K562 (cell line): ENCODE measurements at regions not wholly inside any gene's neighbourhood (a gene's known extent, or its start where the extent isn't known, plus 50 kb on each side); places are given as distances from the start of the nearest gene placed in this dataset.
A peak's percentile ranks its signal among the peaks of the same experiment; 100 is the strongest.

Experiments
- CAMTA2 ChIP-seq: fragments of 250-450 bp; sonication (Bioruptor Pico); conservative IDR thresholded peaks from 2 replicates; pipeline ENCODE4 v1.5.1; 2022
- CHD2 ChIP-seq: IDR thresholded peaks from 2 replicates; pipeline ENCODE4 v1.6.1; 2011; ENCODE audit warnings: low read depth, low read length
- CSDE1 ChIP-seq, 2 experiments: fragments of 450-650 bp; IDR thresholded peaks; 2 replicates each; pipeline ENCODE4 v1.6.1; 2016; ENCODE audit warnings: mild to moderate bottlenecking in 1 of 2
- DDX20 ChIP-seq: fragments of 450-650 bp; IDR thresholded peaks from 2 replicates; pipeline ENCODE4 v1.6.1; 2016; ENCODE audit warnings: missing genetic modification characterization, low read depth, mild to moderate bottlenecking, missing compliant biosample characterization, moderate library complexity
- DMBX1 ChIP-seq: fragments of 250-450 bp; sonication (Bioruptor Pico); IDR thresholded peaks from 2 replicates; pipeline ENCODE4 v1.8.0; 2022; ENCODE audit warnings: inconsistent platforms, mild to moderate bottlenecking, moderate library complexity, borderline replicate concordance
- FOXK2 ChIP-seq, 2 experiments: fragments of 450-650 bp; IDR thresholded peaks in 1 of 2; conservative IDR thresholded peaks in 1 of 2; 2 replicates each; pipeline ENCODE4 v1.6.1; 2016; ENCODE audit warnings: low read depth in 2 of 2, mild to moderate bottlenecking in 1 of 2
- IFI16 ChIP-seq: fragments of 250-450 bp; sonication (Bioruptor Pico); IDR thresholded peaks from 2 replicates; pipeline ENCODE4 v2.1.2; 2022; ENCODE audit warnings: mild to moderate bottlenecking, inconsistent platforms
- NONO ChIP-seq, 2 experiments: fragments of 200-400 bp in 1 of 2; fragments of 450-650 bp in 1 of 2; formaldehyde crosslinking in 1 of 2; IDR thresholded peaks; 2 replicates each; pipeline ENCODE4 v1.6.1; 2017; ENCODE audit warnings: low read depth in 2 of 2, mild to moderate bottlenecking in 2 of 2, moderate library complexity in 2 of 2, low read length in 1 of 2
- NRF1 ChIP-seq, 2 experiments: fragments of 450-650 bp; IDR thresholded peaks in 1 of 2; conservative IDR thresholded peaks in 1 of 2; 2 replicates each; pipeline ENCODE4 v1.6.1; 2014; ENCODE audit warnings: mild to moderate bottlenecking in 2 of 2
- PTTG1 ChIP-seq: fragments of 450-650 bp; IDR thresholded peaks from 2 replicates; pipeline ENCODE4 v1.6.1; 2016; ENCODE audit warnings: low read depth, mild to moderate bottlenecking, missing genetic modification characterization, missing compliant biosample characterization
- TCF7L2 ChIP-seq: fragments of 150-350 bp; IDR thresholded peaks from 2 replicates; pipeline ENCODE4 v1.6.1; 2016; ENCODE audit warnings: low read depth, mild to moderate bottlenecking, low read length, moderate library complexity
- ZNF316 ChIP-seq: fragments of 450-650 bp; IDR thresholded peaks from 2 replicates; pipeline ENCODE4 v1.6.1; 2016
- ZNF551 ChIP-seq: fragments of 250-450 bp; sonication (Bioruptor Pico); IDR thresholded peaks from 2 replicates; pipeline ENCODE4 v1.5.0; 2021; ENCODE audit warnings: mild to moderate bottlenecking, moderate library complexity
- ZNF586 ChIP-seq: fragments of 450-650 bp; formaldehyde crosslinking; conservative IDR thresholded peaks from 2 replicates; pipeline ENCODE4 v1.4.0; 2020; ENCODE audit warnings: mild to moderate bottlenecking, moderate library complexity
- TF ChIP-seq, protein P1 (sequence below), 3 experiments: IDR thresholded peaks in 2 of 3; conservative IDR thresholded peaks in 1 of 3; 2 replicates each; pipeline ENCODE4 v1.5.1; 2011 to 2012; ENCODE audit warnings: low read length in 3 of 3, mild to moderate bottlenecking in 3 of 3, control low read depth in 2 of 3, improper control_type of control experiment in 1 of 3, inconsistent platforms in 1 of 3, low read depth in 1 of 3, mixed read lengths in 1 of 3, moderate library complexity in 1 of 3; ENCODE audit not compliant: insufficient read depth in 2 of 3
- TF ChIP-seq, protein P2 (sequence below): fragments of 450-650 bp; IDR thresholded peaks from 2 replicates; pipeline ENCODE4 v1.6.1; 2016; ENCODE audit warnings: missing biosample characterization, missing genetic modification characterization
- TF ChIP-seq, protein P3 (sequence below): IDR thresholded peaks from 2 replicates; pipeline ENCODE4 v1.6.1; 2011; ENCODE audit not compliant: insufficient read length; ENCODE audit errors: extremely low read depth
- TF ChIP-seq, protein P4 (sequence below): sonication (generic); formaldehyde crosslinking; IDR thresholded peaks from 2 replicates; pipeline ENCODE4 v1.8.1; 2023; ENCODE audit warnings: mild to moderate bottlenecking, missing genetic modification reagents

- TF ChIP-seq, protein P1, sequence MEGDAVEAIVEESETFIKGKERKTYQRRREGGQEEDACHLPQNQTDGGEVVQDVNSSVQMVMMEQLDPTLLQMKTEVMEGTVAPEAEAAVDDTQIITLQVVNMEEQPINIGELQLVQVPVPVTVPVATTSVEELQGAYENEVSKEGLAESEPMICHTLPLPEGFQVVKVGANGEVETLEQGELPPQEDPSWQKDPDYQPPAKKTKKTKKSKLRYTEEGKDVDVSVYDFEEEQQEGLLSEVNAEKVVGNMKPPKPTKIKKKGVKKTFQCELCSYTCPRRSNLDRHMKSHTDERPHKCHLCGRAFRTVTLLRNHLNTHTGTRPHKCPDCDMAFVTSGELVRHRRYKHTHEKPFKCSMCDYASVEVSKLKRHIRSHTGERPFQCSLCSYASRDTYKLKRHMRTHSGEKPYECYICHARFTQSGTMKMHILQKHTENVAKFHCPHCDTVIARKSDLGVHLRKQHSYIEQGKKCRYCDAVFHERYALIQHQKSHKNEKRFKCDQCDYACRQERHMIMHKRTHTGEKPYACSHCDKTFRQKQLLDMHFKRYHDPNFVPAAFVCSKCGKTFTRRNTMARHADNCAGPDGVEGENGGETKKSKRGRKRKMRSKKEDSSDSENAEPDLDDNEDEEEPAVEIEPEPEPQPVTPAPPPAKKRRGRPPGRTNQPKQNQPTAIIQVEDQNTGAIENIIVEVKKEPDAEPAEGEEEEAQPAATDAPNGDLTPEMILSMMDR (IDR thresholded peaks at IDR 0.05 in 2 of 3, conservative IDR thresholded peaks at IDR 0.05 in 1 of 3; ENCODE audit: insufficient read depth in 2 of 3, low read depth in 1 of 3, low read length in 3 of 3), result peak; percentile 29 to 70 (median 65); a peak in 5 of 6 replicates
- TF ChIP-seq ZNF316, result no peak
- 0 out of 4 replicates have a peak, but pooled peaks of 1 of the 2 experiments have one; percentile 16 for TF ChIP-seq NRF1 (conservative IDR thresholded peaks at IDR 0.05 in 1 of 2, IDR thresholded peaks at IDR 0.05 in 1 of 2)
- TF ChIP-seq DMBX1 (CRISPR knock-in tag), result no peak
- no peak for TF ChIP-seq ZNF586 (CRISPR knock-in tag)
- TF ChIP-seq, protein P2, sequence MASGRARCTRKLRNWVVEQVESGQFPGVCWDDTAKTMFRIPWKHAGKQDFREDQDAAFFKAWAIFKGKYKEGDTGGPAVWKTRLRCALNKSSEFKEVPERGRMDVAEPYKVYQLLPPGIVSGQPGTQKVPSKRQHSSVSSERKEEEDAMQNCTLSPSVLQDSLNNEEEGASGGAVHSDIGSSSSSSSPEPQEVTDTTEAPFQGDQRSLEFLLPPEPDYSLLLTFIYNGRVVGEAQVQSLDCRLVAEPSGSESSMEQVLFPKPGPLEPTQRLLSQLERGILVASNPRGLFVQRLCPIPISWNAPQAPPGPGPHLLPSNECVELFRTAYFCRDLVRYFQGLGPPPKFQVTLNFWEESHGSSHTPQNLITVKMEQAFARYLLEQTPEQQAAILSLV (tag), result no peak
- no peak for TF ChIP-seq IFI16 (CRISPR knock-in tag)
- TF ChIP-seq CSDE1 (IDR thresholded peaks at IDR 0.05), result no peak
- TF ChIP-seq DDX20 (tag), result no peak
- TF ChIP-seq ZNF551 (CRISPR knock-in tag), result no peak
- TF ChIP-seq, protein P3, sequence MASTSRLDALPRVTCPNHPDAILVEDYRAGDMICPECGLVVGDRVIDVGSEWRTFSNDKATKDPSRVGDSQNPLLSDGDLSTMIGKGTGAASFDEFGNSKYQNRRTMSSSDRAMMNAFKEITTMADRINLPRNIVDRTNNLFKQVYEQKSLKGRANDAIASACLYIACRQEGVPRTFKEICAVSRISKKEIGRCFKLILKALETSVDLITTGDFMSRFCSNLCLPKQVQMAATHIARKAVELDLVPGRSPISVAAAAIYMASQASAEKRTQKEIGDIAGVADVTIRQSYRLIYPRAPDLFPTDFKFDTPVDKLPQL, result no peak
- no peak for TF ChIP-seq FOXK2 (conservative IDR thresholded peaks at IDR 0.05 in 1 of 2, IDR thresholded peaks at IDR 0.05 in 1 of 2; ENCODE audit: low read depth in 2 of 2)
- TF ChIP-seq PTTG1 (tag), result no peak
- no peak for TF ChIP-seq CAMTA2 (CRISPR knock-in tag)
- TF ChIP-seq CHD2, result peak; percentile 18; the same call in 1 of the 2 replicates
- no peak for TF ChIP-seq TCF7L2
- TF ChIP-seq, protein P4, sequence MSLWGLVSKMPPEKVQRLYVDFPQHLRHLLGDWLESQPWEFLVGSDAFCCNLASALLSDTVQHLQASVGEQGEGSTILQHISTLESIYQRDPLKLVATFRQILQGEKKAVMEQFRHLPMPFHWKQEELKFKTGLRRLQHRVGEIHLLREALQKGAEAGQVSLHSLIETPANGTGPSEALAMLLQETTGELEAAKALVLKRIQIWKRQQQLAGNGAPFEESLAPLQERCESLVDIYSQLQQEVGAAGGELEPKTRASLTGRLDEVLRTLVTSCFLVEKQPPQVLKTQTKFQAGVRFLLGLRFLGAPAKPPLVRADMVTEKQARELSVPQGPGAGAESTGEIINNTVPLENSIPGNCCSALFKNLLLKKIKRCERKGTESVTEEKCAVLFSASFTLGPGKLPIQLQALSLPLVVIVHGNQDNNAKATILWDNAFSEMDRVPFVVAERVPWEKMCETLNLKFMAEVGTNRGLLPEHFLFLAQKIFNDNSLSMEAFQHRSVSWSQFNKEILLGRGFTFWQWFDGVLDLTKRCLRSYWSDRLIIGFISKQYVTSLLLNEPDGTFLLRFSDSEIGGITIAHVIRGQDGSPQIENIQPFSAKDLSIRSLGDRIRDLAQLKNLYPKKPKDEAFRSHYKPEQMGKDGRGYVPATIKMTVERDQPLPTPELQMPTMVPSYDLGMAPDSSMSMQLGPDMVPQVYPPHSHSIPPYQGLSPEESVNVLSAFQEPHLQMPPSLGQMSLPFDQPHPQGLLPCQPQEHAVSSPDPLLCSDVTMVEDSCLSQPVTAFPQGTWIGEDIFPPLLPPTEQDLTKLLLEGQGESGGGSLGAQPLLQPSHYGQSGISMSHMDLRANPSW, result no peak
- TF ChIP-seq NONO (IDR thresholded peaks at IDR 0.05; ENCODE audit: low read depth in 2 of 2, low read length in 1 of 2), result no peak
These were observed 54.0 kb upstream of the IMP4 start (continued) for GRCh38 chr2:130288467-130289403.
